HG02763 (cell line): ENCODE measurements at regions not wholly inside any gene's neighbourhood (a gene's known extent, or its start where the extent isn't known, plus 50 kb on each side); places are given as distances from the start of the nearest gene placed in this dataset.
A peak's percentile ranks its signal among the peaks of the same experiment; 100 is the strongest.
"Not testable (repeated sequence)": the region's sequence is repeated elsewhere in the genome, so short reads cannot be mapped to it uniquely, and the experiment has no call there.

Source experiments
- ATAC-seq: cut with Tn5 transposase; IDR thresholded peaks from one replicate; pipeline ENCODE4 v1.9.1; 2021; ENCODE audit warnings: mild to moderate bottlenecking, moderate library complexity; ENCODE audit not compliant: unreplicated experiment

- no peak for ATAC-seq
Observed at GRCh38 chr6:71681234-71681867, 205.0 kb upstream of the RIMS1 start.

GRCh38 chr6:71686021-71686677 lies 200.2 kb upstream of the RIMS1 start:
- not testable (repeated sequence) for ATAC-seq

GRCh38 chr6:71698702-71699101 lies 187.6 kb upstream of the RIMS1 start:
- ATAC-seq = no peak

- peak; percentile 71 for ATAC-seq
Observed at GRCh38 chr6:71706523-71706922, 179.8 kb upstream of the RIMS1 start.

GRCh38 chr6:71707059-71707458 lies 179.3 kb upstream of the RIMS1 start:
- no peak for ATAC-seq

GRCh38 chr6:71720705-71721104 lies 165.6 kb upstream of the RIMS1 start:
- no peak for ATAC-seq

- ATAC-seq = no peak
Observed at GRCh38 chr6:71721642-71722041, 164.7 kb upstream of the RIMS1 start.

GRCh38 chr6:71722736-71723135 lies 163.6 kb upstream of the RIMS1 start:
- ATAC-seq = no peak

GRCh38 chr6:71724456-71725125 lies 161.8 kb upstream of the RIMS1 start:
- no peak for ATAC-seq

GRCh38 chr6:71725126-71725470 lies 161.3 kb upstream of the RIMS1 start:
- no peak for ATAC-seq

GRCh38 chr6:71726121-71726520 lies 160.2 kb upstream of the RIMS1 start:
- ATAC-seq = no peak

- ATAC-seq = peak; percentile 90
Observed at GRCh38 chr6:71727632-71728294, 158.6 kb upstream of the RIMS1 start.

- no peak for ATAC-seq
Observed at GRCh38 chr6:71730284-71730683, 156.1 kb upstream of the RIMS1 start.

GRCh38 chr6:71733970-71734899 lies 152.1 kb upstream of the RIMS1 start:
- no peak for ATAC-seq

- no peak for ATAC-seq
Observed at GRCh38 chr6:71737953-71738352, 148.4 kb upstream of the RIMS1 start.

GRCh38 chr6:71745525-71745924 lies 140.8 kb upstream of the RIMS1 start:
- no peak for ATAC-seq

- no peak for ATAC-seq
Observed at GRCh38 chr6:71766146-71766760, 120.1 kb upstream of the RIMS1 start.

GRCh38 chr6:71766796-71767195 lies 119.6 kb upstream of the RIMS1 start:
- no peak for ATAC-seq

GRCh38 chr6:71768356-71768755 lies 118.0 kb upstream of the RIMS1 start:
- no peak for ATAC-seq

- no peak for ATAC-seq
Observed at GRCh38 chr6:71808865-71809264, 77.5 kb upstream of the RIMS1 start.
